Activated T-cell treated with anti-CD3 and anti-CD28 coated beads, Interleukin-2, amount 50 U/mL, for 72 hours (primary cell): ENCODE measurements at regions not wholly inside any gene's neighbourhood (a gene's known extent, or its start where the extent isn't known, plus 50 kb on each side); places are given as distances from the start of the nearest gene placed in this dataset.

Source experiments
- ATAC-seq, 2 donors: fragments of 150-1000 bp; cut with Tn5 transposase; replicated peaks in 1 of 2; 2 replicates each; pipeline ENCODE4 v1.10.0; 2021; ENCODE audit warnings: moderate library complexity in 2 of 2, mild to moderate bottlenecking in 1 of 2
- DNase-seq, 2 donors: peaks; one replicate each; pipeline ENCODE4 v3.0.0; 2021 to 2022; ENCODE audit warnings: mixed read lengths in 1 of 2
- H3K27ac Mint-ChIP-seq: one replicate; pipeline ENCODE4 v1.8.0; 2022; ENCODE audit warnings: mild to moderate bottlenecking, moderate library complexity, mixed read lengths
- H3K27me3 Mint-ChIP-seq: one replicate; pipeline ENCODE4 v1.8.0; 2022; ENCODE audit warnings: low read depth, mixed read lengths
- H3K36me3 Mint-ChIP-seq, 2 donors: one replicate each; pipeline ENCODE4 v1.8.0; 2022; ENCODE audit warnings: mixed read lengths in 2 of 2, mild to moderate bottlenecking in 1 of 2; ENCODE audit not compliant: insufficient read depth in 2 of 2
- H3K4me1 Mint-ChIP-seq: one replicate; pipeline ENCODE4 v1.8.0; 2022; ENCODE audit warnings: low read depth, mixed read lengths
- H3K4me3 Mint-ChIP-seq, 2 donors: one replicate each; pipeline ENCODE4 v1.8.0; 2022; ENCODE audit warnings: mild to moderate bottlenecking in 2 of 2, mixed read lengths in 2 of 2, moderate library complexity in 2 of 2
- H3K9me3 Mint-ChIP-seq, 2 donors: one replicate each; pipeline ENCODE4 v1.8.0; 2022; ENCODE audit warnings: mixed read lengths in 2 of 2

- Mint-ChIP-seq H3K27ac (no peak overlapping the region), H3K4me1 (peaks cover 7% of the 10 kb centered on the region), H3K9me3 (peaks cover 2 to 3% of the 10 kb centered on the region in 2 donors), H3K4me3 (no peak overlapping the region), H3K36me3 (no peaks in the 10 kb centered on the region), H3K27me3 (no peaks in the 10 kb centered on the region)
- DNase-seq (no peak), ATAC-seq (no peak)
These were observed 59.7 kb upstream of the CLPB start for GRCh38 chr11:72494109-72494429.

- ATAC-seq (no peak), DNase-seq (no peak)
- Mint-ChIP-seq H3K9me3 (no peaks in the 10 kb centered on the region), H3K36me3 (no peaks in the 10 kb centered on the region), H3K27ac (no peak overlapping the region), H3K4me1 (peaks cover 7% of the 10 kb centered on the region), H3K4me3 (no peak overlapping the region), H3K27me3 (no peaks in the 10 kb centered on the region)
These were observed 59.2 kb upstream of the CLPB start for GRCh38 chr11:72493426-72494108.

- Mint-ChIP-seq H3K4me1 (peaks cover 7% of the 10 kb centered on the region), H3K27me3 (no peaks in the 10 kb centered on the region)
- ATAC-seq: no peak
These were observed 56.7 kb upstream of the CLPB start for GRCh38 chr11:72491001-72491400.

More at GRCh38 chr11:72491001-72491400, 56.7 kb upstream of the CLPB start:
- H3K36me3 Mint-ChIP-seq: no peaks in the 10 kb centered on the region
- H3K27ac Mint-ChIP-seq: no peak overlapping the region
- no peaks in the 10 kb centered on the region for H3K9me3 Mint-ChIP-seq
- no peak overlapping the region for H3K4me3 Mint-ChIP-seq
- no peak for DNase-seq
